NCI-H748 treated with DMSO at 0.1 percent for 48 hours (cell line): ENCODE measurements at regions not wholly inside any gene's neighbourhood (a gene's known extent, or its start where the extent isn't known, plus 50 kb on each side); places are given as distances from the start of the nearest gene placed in this dataset.

ENCODE experiments used
- DNase-seq: peaks from one replicate; lab custom pipeline; 2025; lab: John Stamatoyannopoulos, UW

DNA sequence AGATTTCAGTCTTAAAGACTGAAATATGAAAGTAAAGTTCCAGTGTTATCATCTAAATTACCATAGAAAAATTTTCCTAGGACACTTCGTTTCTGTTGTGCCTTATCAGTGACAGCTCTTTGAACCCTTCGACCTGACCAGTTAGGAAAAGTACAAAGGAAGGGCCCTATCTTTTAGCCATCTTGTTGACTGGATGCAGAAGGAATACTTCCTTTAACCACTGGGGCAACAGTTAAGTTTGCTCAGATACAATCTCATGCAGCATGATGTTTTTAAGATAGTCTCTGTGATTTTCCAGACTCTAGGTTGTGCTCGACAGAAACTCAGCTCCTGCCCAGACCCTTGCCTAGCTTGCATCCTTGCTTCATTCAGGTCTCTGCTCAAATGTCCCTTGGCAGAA is 210.5 kb upstream of the RPS6KA3 start:
- DNase-seq, result no peak

DNA sequence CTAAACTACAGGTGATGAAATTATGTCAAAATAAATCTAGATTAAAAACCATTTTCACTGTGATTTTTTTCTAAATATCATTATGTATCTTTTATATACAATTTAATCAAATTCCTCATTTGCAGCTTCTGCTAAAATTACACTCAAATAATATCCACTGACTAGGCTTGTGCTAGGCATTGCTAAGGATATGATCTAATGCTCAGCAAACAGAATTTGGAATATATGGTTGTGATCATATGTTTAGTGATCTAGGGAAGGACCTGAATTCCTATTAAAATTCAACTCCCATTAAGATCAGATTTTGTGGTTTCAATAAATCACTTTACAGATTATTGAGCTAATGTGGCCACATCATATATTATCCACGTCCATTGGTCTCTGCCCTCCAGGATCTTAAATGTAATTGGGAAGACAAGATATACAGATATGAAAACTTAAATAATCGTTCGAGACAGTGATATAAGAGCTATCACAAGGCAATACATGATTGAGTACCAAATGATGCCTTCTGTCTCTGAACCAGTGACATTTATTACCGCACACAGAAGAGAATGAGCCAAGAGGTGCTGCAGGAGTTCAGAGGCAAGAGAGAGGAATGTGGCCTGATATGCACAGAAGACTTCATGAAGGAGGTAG is 206.0 kb upstream of the RPS6KA3 start:
- DNase-seq, result no peak

DNA sequence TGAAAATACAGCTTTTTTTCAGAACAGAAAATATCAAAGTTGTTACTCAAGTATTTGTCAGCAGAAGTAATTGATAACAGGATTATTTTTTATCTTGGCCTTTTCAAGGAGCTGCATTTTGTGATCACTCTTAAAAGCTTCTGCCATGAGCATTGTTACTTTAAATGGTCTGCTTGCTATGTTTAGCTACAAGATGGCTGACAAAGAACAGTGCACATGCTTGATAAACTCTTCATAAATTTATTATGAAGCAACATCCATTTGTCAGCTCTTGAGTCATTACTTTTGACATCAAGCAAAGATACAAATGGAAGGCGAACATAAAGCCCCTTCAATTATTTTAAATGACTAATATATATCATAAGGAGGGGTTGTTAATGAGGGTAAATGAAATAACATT is 205.4 kb upstream of the RPS6KA3 start:
- no peak for DNase-seq

DNA sequence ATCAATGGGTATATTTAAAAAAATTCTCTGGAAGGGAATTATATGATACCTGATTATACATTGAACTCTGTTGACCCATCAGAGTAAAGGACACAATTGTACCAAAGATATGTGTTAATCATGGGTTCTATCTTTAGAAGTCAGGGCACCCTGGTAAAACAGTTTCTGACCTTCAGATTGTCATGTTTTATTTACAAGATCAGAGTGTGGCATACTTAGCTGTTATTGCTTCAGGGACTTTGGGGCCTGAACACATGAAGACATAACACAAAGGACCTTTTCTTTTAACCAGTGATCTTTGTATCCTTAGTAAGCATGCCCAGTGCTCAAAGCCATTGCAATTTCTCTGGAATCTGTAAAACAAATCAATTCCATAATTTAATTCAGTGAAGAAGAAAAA is 204.8 kb upstream of the RPS6KA3 start:
- DNase-seq, result no peak

DNA sequence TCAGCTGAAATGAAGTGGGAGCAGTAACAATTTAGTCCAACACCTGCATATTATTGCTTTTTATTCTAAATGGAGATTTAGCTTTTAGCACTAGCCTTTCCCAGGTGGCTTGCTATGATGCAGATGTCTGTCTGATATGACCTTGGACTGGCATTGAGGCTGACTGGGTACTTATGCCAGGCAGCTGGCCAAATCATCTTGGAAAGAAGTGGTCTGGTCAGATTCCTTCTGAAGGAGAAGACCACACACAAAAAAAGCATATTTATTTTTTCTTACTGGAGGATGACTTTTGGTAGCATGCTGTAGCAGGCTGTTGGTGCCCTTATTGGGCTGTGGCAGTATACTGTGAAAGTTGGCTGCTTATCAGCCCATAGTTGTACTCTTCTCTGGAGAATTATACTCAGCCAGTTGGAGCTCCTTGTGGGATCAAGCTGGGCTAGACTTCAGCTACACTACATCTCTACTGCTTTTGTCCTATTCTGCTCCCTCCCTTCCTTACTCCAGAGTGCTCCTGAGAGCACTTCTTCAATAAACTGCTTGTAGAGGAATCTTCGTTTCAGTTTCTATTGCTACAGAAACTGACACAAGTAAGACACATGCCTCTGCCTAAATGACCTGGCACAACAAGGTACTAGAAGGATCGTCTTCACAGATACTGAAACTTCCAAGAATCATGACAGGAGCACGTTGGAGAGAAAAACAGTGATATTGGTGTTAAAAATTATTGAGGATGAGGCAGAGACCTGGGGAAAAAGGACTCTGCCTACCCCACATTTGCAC is 196.8 kb upstream of the RPS6KA3 start:
- DNase-seq, result no peak

DNA sequence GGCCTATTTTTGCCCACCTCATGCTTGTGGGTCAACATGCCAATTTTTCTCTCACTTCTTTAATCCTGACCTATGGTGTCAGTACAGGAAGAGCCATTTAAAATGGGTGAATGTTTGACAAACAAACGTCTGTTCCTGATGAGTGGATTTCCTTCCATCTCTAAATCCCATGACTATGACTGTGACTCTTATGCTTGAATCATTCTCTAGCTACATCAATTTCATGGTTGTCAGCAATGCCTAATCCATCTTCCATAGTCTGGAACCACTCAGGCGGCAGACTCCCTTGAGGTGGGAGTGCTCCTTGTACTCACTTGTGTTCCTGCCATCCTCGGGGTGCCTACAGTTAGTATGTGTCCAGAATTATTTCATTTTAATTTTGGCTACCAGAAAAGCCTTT is 194.9 kb upstream of the RPS6KA3 start:
- no peak for DNase-seq

DNA sequence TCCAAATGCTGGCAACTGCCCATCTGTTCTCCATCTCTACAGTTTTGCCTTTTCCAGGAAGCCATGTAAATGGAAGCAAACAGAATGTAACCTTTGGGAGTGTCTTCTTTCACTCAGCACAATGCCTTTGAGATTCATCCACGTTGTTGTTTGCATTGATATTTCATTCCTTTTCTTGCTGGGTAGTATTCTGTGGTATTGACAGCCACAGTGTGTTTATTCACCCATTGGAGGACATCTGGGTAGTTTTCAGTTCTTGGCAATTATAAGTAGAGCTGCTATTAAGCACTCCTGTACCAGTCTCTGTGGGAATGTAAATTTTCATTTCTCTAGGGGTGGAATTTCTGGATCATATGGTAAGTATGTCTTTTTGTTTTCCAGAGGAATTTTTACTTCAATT is 194.3 kb upstream of the RPS6KA3 start:
- DNase-seq, result no peak

DNA sequence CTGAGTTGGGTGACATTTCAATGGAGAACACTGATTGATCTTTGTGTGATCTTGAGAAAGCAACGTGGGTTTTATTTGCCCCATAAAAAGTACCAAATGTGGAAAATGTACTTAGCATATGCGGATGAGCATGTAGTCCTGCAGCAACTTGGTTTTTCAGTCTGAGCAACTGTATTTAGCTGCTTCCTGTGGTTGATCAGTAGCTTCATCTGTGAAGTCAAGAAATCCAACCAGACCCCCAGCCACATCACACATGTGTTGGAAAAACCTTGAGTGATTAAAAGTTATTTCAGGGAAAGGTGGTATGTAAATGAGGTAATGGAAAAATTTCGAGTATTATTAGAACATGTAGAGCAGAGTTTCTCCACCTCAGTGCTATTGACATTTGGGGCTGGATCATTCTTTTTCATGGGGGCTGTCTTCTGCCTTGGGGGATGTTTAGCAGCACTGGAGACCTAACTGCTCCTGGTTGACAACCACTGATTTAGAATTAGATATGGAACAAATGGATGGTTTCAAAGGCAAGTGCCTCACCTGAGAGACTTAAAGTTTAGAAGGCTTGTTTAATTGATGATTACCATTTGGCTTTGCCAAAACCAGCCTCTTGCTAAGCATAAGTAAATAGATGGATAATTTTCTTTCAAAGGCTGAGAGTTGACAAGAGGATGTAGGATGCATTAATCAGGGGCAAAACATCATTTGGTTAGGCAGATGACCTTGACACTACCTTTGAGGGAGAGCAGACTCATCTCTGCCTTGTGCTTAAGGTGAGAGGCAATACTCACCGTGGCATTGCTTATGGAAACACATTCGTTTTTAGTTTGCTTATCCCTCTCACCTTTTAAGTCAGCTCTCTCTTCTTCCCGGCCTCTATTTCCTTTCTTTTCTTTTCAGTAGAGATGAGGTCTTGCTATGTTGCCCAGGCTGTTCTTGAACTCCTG is 193.0 kb upstream of the RPS6KA3 start:
- DNase-seq, result no peak

DNA sequence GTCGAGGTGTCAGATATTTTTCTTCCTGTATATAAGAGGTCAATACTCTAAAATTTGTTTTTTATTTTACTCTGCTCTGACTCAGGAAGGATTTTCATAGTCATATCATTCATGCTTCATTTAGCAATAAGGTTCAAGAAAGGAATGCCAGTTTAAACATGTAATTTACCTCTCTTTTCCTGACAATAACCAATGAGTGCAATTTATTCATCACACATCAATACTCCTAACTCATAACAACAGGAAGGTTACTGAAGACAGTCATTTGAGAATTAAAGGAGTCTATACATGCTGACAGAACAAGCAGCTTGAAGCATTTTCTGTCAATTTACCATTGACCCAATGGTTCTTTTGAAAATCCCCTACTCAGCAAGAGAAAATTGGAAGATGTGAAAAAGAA is 190.3 kb upstream of the RPS6KA3 start:
- no peak for DNase-seq

DNA sequence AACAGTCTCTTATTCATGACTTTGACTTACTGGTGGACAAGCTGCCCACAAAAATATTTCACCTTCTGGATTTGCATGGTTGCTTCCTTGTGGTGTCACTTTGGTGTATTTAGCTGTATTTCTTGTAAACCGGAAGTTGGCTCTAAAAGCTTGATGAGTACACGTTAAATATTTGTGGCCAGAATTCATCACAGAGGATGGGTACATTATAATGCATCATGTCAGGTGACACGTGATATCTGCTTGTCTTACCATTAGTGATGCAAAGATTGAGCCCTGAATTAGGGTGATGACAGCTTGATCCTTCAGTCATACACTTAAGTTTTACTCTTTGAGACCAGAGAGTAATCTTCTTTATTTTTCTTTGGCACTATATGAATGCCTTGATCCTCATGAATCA is 188.3 kb upstream of the RPS6KA3 start:
- DNase-seq, result no peak

DNA sequence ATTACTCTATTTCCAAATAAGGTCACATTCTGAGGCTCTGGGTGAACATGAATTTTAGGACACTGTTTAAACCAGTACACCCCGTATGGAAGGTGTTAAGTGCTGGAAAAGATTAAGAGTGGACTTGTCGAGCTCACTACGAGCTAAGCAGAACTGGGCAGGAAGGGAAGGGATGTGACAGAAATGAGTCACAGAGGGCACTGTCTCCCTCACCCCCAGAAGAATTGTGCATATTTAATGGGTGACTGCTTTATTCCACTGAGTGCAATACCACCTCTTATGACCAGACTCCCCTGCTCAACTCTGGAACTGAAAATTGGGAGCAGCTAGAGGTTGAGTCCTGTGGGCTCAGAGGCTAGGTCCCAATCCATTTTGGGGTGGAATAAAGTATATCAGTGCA is 187.4 kb upstream of the RPS6KA3 start:
- DNase-seq, result no peak

DNA sequence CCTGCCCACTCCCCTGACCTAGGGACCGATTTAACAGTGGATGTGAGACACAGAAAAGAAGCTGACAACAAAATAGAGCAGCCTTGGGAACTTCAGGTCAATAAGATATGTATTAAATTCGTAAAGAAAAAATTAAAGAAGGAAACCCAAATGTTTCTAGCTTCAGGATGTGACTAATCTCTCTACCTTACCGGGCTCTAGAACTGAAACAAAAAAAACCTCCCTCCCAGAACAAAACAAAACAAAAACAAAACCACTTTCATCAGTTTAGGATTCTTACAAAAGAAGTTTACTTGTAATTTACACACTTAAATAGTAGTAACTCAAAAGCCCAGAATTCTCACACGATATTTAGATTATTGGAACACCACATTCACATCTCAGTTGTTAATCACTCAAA is 185.8 kb upstream of the RPS6KA3 start:
- DNase-seq, result no peak

DNA sequence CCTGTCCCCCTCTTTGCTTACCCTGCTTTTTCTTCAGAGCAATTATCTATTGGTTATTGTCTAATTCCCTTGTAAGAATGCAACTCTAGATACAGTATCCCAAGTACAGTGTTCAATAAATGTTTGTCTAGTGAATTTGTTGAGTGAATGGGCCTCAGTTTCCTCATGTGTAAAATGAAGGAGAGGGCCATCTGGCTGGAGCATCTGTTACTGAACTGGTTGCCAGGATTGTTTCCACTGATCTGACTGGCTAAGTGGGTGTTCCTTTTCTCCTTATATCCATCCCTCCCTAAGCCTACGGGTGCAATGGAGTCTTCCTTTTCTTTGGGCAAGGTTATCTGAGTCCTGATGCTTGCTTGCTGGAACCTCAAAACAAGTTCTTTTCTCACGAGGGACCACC is 185.2 kb upstream of the RPS6KA3 start:
- DNase-seq, result no peak

DNA sequence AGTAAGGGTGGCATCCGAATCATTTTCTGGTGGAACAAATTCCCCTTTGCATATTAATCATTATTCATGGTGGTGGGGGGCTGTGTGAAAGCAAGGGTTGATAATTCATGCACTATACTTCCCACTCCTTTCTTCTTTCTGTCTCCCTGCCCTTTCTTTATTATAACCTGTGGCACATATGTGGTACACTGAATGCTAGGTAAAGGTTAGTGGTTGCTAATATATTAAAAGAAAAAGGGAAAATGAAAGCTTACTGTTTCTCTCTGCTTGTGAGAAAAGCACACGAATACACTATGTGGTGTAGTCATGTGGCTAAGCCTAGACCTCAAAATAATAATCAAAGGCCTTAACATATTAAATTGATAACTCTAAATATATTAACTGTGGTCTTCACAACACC is 178.4 kb upstream of the RPS6KA3 start:
- DNase-seq, result no peak

DNA sequence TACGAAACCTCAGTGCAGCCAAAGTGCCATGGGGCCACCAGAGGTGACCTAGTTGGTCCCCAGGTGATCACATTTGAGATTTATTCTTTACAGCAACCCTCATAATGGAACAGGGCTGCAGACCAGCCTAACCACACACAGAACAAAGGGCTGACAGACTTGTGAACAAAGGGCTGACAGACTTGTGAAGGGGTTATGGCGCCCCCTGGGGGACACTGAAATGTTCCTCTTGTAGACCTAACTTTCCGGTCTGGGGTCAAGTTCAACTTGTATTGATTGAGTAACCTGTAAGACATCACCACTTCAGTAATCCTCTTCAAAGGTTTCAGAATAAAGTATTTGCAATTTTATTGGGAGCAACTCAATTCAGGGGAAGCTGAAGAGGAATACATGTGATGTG is 175.9 kb upstream of the RPS6KA3 start:
- peak; percentile 69 for DNase-seq

DNA sequence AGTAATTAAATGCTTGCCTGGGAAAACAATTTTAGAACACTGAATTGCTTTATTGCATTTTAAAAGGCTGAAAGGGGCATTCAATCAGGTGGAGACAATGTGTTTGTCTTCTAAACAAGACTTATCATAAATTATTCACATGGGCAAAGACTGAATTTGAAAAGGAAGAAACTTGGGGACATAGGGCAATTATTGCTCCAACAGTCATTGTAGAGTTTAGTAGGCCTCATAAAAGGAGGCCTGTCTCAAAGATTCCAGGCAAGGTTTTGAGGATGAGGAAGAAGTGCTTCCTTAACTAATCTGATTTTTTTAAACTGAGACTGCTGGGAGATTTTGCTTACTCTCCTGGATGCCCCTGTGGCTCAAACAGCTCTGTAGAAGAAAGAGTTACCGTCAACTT is 174.4 kb upstream of the RPS6KA3 start:
- DNase-seq, result no peak

DNA sequence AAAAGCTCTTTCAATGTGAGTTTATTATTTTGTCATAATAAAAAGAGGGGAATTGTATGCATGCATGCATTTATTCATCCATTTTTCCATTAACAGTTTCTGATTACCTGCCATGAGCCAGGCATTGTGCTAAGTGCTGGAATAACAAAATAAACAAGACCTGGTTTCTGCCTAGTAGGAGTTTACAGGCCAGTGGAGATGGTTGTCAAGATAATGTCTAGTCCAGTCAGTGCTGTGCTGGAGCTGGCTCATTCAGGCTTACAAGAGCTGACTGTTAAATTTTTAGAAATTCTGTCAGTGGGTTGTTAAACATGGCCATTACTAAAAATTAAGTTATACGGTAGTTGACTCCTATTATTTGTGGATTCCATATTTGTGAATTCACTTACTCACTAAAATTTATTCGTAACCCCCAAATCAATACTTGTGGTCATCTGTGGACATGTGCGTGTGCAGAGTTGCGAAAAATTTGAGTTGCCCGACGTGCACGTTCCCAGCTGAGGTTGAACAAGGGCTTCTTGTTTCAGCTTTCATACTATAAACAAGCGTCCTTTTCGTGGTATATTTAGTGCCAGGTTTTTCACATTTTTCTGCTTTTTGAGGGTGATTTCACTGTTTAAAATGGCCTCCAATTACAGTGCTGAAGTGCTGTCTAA is 172.3 kb upstream of the RPS6KA3 start:
- no peak for DNase-seq

DNA sequence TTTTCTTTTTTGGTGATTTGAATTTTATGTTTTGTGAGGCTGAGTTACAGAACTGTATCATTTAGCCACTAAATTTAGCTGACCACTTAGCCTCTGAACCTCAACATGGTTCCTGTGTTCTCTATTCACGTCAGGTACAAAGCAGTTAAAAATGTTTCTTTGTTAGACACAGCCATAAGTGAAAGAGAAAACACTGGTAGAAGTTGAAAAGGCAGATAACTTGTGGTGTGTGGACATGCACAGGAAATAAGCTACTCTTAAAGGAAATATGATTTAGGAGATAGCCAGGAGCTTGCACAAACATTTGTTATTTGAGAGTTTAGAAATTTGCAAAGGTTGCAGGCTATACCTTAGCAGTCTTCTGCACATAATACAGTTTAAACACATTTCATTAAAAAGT is 171.0 kb upstream of the RPS6KA3 start:
- no peak for DNase-seq

DNA sequence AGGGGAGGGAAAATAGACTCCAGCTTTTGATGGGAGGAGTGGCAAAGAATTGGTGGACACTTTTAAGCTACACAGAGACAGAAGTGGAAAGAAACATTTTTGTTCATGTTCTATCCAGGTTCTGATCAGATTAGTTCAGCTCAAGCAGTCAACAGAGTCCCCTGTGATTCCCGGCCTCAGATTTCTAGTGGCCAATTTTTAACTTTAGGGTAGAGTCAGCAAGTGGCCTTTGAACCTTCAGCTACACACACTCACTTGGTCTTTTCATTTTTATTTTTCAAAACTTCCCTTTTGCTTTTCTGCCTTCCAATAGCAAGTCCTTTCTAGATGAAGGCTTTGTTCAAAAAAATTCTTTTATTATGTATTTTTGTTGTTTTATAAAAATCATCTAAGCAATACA is 169.2 kb upstream of the RPS6KA3 start:
- DNase-seq, result no peak

DNA sequence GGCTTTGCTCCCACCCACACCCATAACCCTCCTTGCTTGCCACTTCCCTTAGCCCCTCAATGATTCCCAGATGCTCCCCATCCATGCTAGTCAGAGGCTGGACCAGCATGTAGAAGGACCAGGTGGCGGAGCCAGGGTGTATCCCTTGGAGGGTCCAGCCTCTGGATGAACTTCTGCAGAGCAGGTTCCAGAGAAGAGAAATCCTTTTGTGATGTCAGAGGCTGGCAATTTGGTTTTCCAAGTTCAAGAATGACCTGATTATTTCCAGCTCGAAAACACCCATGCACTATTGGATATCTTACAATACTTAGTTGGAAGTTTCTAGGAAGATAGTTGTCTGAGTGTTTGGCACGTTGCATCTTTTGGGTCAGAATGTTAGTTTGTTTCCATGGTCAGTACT is 168.3 kb upstream of the RPS6KA3 start:
- no peak for DNase-seq

DNA sequence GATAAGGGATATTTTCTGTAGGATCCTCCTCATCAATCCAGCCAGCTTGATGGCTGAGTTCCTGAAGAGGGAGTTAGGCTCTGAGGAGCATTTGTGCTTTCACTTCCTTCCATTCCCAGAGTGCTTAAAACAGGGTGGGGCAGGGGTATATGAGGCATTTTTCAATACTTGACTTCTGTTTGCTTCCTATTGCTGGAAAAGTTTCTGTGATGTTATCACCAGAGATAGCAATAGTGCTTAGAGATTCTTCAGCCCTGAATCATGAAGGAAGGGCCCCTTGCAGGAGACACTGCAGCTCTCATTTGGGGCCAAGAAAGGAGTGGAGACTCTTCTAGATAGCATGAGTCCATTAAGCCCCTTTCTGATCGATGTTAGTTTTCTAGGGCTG is 166.7 kb upstream of the RPS6KA3 start:
- DNase-seq, result no peak

DNA sequence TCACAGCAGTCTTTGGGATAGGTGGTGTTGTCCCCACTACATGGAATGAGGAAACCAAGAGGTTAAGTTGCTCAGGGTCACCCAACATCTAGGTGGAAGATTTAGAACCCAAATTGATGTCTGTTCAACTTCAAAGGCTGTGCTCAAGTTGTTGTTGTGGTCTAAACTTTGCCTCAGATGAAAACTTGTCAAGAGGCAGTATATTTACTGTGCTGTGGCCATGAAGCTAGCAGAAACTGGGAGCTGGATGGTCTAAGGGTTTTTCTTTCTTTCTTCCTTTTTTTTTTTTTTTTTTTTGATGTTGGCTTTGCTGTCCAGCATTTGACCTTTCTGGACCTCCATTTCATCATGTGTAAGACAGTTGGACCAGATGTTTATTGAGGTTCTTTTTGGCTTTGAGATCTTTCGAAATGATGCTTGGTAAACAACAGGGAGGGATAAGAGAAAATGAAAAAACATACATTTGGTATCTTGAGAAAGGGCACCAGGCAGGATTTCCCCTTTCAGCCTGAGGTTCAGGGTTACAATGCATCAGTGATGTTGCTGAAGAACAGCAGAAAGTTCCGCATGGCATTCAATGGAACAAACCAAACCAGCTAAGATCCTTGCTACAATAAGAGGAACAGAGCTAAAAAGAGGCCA is 166.2 kb upstream of the RPS6KA3 start:
- no peak for DNase-seq
